HG03060 (cell line): ENCODE measurements at regions not wholly inside any gene's neighbourhood (a gene's known extent, or its start where the extent isn't known, plus 50 kb on each side); places are given as distances from the start of the nearest gene placed in this dataset.

Source experiments
- ATAC-seq: cut with Tn5 transposase; IDR thresholded peaks from one replicate; pipeline ENCODE4 v1.9.1; 2021; ENCODE audit warnings: low read depth, moderate number of reproducible peaks; ENCODE audit not compliant: unreplicated experiment

DNA sequence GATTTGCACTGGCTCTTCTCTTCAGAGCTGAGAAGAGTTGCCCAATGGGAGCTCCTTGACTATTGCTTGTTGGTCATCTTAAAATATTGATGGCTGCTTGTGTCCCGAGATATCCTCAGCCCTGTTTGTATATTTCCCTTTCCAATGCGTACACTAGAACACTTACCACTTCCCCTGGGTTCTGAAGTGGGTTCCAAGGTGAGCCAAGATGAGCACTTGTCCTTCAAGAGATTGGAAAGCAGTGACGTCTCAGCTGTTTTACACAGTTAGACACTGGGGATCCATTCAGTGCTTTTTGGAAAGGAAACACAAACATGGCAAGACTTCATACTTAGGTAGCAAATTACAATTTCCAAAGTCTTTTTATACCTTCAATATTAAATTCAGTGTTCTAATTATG is 716.4 kb upstream of the CITED2 start:
- ATAC-seq: no peak

DNA sequence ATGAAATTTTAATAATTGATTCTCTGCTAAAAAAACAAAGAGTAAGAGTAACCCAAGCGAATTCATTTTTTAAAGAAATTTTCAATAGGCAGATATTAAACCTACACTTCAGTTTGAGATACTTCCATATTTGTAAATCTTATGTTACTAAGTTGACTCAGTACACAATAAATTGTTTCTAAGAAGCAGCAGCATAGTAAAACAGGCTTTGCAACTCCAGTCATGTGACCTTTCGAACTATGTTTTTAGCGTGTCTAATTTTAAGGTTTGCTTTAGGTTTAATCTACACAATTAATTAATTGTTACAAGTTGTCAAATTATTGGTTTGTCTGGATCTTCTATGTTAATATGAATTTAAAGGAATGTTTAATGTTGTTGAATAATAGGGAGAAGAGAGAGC is 708.9 kb upstream of the CITED2 start:
- no peak for ATAC-seq

DNA sequence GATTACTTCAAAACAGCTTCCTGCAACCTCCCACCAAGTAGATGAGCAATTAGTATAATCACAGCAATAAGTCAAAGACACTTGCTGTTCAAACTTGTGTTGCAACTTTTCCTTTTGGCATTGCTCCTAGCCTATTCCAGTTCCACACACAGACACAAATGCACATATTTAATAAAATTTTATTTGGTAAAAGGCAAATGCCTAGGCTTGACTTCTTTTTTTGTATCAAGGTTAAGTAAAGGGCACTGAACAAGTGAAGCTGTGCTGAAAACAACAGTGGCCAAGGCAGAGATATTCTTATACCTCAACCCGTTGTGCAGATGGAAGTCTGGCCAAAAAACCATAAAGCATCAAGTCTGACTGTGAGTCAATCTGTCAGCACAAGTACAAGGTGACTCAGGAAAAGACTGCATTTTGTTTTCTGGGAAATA is 708.4 kb upstream of the CITED2 start:
- ATAC-seq: no peak

DNA sequence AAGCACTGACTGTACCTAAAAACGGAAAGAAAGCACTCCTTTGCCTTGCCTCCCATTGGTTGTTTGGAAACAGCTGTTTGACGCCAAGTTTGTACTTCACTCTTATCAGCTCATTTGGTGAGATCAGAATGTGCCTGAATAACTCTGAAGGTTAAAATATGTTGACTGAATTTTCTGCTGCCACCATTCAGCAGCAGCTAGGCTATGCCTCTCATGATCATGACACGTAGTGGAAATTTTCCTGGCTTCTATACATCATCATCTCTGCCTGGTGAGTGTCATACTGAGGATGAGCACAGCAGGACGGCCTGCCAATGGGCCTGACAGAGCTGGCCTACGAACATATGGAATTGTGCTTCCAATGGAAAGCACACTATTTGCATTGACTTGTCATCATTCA is 704.9 kb upstream of the CITED2 start:
- ATAC-seq: no peak

DNA sequence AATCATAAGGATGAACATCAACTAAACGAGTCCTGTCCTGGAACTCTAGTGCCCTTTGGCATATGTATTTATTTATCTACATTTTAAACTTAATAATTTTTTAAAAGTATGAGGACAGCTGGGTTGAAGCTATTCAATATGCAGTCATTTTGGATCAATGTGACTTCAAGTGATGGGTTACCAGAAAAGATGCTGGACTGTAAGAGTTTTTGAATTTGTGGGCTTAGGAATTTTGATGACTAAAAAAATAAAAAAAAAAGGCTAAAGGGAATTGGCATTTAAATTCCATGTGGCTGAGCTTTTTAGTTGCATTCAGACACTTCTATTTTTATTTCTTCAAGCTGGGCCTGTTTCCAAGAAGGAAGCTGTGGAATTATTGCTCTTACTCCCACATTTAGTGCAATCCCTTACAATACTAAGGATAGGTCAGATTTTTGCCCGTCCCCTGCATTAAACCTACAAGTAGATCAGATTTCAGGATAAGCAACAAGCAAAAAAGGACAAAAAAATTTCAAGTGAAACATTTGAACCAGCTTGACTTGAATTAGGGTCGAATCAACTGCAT is 704.2 kb upstream of the CITED2 start:
- ATAC-seq: no peak

DNA sequence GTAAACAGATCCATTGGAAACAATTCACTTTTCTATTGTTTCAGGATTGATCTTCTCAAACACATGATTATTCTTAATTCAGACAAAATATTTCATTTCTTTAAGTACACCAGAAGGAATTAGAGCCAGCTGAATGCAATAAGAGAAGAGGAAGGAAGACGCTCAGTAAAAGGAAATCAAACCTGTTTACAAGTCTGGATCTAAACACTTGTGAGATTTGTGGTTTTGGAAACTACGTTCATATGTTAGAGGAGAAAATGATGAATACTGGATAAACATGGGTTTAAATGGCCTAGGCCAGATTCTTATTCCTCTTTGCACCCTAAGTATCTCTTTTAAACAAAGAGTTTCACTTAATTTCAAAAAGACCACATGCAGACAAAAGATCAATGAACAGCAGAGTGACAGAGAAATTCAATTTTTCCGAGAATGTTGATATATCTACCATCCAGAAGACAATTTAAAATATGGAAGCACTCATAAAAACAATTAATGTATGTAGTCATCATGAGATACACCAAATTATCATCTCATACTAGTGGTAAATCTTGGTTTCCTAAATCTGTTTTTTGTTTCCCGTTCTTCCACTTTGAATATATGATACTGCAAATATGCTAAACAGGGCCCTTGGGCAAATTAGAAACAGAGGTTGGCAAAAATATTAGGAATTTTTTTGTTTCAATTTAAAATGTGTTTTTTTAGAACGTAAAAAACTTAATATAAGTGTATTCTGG is 703.5 kb upstream of the CITED2 start:
- no peak for ATAC-seq

DNA sequence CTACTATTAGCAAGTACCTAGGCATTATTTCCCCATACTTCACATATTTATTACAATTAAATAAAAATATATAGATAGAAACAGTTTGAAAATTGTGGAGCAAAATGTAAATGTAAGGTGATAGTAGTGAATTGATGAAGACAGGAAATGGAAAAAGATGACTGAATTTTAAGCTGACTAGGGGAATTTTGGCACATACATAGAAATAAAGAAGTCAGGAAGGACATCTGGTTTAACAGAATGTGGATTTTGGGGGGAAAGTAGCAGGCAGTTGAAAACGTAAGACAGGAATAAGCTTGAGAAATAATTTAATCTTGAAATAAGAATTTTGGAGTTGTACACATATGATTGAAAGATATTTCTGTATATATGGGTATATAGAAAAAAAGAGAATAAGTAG is 701.7 kb upstream of the CITED2 start:
- ATAC-seq: no peak

DNA sequence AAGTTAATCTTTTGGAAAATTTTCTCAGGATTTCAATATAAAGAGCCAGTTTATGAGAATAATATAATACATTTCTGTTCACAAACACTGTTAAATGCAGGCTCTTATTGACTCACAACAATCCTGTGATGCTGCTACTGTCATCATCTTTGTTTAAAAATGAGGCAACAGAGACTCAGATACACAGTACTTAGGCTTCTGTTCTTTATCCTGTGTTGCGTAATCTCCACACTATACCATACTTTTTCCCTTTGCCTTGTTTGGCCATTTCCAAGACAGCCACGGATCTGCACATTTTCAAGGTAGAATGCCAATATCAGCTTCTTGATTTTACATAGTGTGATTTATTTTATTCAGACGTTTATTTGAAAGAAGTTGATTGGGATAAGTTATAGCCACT is 699.0 kb upstream of the CITED2 start:
- no peak for ATAC-seq

DNA sequence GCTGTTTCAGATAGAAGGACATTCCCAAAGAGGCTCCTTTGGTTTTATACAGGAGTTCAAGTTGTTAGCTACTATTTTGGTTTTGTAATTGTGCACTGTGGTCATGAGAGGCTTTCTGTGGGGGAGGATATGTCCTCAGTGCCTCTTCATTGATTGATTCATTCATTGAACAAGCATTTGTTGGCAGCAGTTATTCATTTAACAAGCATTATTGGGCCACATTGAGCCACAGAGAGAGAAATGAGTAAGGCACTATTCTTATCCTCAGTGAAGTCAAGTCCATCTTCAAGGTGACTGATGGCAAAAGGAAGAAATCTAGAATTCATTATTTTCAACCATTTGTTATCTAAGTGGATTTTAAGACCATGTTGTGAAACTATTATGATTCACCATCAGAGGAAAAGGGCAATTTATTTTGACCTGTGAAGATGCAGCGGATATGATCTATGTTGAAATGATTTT is 697.2 kb upstream of the CITED2 start:
- no peak for ATAC-seq

DNA sequence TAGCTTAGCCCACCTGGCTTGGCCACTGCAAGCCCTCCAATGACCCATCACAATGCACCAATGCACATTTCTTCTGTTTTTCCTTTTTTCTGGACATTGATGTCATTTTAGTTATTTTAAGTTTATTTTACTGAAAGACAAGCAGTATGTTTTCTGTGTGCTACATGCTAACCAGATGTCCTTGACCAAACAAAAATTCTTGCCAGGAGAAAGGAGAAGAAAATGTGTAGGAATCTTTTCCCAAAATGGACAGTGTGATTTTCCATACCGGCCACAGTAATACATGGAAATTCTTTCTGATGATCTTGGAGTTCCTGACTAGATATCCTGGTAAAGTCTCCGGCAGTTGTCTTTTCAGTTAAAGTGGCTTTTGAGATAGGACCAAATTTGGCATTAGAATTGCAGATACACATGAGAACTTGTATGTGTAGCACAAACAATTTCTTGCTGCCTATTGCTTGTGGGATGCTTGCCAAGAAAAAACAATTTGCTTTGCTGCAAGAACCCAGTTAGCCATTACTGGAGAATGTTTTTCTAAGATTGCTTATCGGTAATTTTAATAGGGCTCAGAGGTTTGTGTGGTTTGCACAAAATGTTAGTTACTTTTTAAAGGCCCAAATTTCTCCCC is 696.5 kb upstream of the CITED2 start:
- no peak for ATAC-seq

DNA sequence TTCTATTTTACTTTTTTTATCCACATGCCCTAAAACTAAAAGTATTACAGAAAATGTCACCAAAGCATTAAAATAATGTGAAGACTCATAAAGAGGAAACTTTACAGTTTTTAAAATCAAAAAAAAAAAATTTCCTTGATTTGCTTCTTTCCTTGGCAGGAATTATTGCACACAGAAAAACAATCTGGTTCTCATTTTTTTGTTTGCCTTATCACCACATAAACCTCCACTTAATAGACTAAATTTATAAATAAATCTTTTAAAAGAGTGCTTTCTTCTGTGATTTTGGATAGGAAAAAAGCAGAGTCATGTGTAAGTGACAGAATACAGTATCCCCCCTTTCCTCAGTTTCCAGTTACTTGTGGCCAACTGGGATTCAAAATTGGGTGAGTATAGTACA is 695.1 kb upstream of the CITED2 start:
- ATAC-seq: no peak

DNA sequence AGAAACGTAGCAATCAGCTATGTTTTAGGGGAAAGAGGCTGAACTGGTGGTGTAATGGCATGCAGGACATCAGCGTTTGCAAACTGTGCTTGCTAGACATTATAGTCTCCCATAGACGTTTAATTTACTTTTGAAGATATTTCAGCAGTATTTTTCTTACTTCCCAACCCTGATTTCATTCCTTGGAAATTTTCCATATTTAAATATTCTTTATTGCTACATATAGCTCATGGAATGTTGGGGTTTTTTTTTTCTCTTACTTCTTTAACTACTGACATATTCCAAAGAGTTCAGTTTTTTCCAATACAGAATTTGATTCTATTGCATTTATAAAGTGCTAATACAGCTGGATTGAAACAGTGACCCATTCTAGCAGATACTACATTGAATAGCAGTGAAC is 694.4 kb upstream of the CITED2 start:
- no peak for ATAC-seq

DNA sequence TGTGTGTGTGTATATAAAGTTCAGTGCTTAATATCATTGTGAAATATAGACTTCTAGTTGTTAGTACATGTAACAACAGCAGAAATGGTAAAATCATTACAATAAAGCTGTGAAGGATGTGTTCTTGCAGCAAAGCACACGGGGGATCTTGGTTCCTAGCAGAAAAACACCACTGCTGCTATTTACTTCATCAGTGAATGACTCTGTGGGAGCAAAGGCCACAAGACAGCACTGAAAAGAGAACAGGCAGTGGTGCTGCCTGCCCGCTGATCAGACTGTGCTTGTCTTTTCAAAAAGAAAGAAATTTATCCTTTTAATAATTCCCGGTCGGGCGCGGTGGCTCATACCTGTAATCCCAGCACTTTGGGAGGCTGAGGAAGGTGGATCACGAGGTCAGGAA is 689.9 kb upstream of the CITED2 start:
- ATAC-seq: no peak

DNA sequence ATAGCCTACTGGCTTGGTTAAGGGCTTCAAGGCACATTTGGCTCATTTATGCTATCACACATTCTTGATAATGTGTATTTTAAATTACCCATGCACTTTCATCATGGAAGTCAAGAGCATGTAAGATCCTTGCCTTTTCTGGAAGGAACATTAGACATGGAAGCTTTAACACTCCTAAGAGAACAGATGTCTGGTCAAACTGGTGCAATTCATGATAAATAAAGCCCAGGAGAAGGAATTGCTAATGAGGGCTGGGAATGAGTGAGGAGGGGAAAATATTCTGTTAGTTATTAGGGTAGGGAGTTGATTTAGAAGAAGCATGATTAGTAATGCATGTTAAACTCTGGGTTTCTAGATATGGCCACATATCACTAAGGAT is 688.6 kb upstream of the CITED2 start:
- no peak for ATAC-seq

DNA sequence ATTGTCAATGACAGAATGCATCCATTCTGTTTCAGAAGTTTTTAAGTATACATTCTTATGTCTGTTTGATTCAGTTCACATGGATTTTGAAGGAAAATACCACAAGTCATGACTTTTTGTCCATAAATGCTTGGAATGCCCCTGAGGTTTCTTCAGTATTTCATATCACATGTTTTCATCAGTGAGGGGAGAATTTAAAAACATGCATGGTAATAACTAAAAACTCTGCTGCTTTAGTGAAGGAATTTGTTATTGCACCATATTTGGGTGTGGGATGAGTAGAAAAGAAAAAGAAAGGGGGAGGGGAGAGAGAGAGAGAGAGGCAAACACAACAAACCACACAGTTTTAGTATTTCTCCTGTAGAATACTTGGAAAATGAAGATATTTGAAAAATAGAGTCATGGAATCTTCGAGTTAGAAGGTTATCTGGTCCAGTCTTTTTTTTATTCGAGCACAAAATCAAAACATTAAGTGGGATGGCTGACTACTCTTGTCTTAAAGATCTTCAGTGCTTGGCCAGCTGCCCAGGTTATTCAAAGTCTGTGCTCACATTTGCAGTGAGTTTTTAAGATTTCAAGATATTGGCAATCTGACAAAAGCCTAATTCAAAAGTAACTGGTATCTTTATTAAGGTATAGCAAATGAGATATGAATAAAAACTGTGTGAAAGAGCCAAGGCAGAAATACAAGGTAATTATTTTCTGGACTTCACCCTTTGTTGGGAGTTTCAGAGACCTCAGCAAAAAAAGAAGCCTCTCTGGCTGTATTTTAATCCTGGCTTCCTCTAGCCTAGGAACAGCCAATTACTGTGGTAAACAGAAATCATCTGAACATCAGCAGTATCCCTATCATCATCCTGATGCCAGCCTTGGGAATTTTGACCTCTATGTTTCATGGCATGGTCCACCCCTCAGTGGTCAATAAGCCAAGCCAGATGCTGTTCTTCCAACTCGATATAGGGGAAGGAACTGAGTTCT is 687.9 kb upstream of the CITED2 start:
- no peak for ATAC-seq

DNA sequence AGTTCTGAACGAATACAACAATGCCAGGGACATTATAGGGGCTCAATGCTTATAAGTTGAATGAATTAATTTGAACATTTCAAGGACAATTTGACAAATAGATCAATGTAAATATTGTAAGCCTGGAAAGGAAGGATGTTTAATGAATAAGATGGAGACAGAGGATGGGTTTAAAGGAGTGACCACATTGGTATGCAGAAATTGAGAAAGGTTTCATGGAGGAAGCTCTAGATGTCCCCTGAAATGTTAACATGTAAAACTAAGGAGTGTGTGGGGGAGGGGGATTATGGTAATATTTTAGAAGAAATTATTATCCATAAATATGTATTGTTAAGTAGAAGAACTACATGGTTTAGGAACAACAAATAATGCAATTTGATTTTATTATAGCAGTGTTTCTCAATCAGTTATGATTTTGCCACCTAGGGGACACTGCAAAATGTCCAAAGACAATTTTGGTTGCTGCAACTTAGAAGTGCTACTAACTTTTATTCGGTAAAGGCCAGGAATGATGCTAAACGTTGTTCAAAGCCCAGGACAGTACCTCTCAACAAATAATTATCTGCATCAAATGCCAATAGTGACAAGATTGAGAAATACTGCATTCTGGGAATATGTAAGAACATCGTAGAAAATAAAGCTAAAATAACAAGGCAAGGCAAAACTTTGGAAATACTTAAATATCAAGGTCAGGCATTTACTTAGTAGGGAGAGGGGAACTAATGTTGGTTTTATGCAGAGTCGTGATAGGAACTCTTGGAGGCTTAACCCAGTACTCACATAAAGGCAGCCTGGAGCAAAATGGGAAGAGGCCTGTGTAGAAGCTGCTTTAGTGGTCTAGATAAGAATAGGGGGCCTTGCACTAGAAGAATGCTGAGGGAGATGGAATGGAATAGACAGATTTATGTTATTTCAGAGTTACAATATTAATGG is 686.9 kb upstream of the CITED2 start:
- ATAC-seq: no peak

DNA sequence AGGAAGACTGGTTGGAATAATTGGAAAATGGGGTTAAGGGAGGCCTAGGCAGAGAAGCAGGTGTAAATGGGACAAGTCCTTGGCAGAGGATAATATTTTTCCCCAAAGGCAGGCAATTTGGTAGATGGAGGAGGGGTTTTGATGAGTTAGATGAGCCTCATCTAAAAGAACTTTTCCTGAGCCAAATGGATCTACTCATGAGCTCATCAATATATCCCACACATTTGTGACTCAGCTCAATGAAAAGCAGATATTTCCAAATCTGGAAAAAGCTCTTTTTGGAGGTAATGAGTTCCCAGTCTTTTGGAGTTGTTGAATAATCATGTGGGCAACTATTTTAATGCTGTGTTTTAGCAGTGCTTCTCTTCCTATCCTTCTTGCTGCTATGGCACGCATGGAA is 685.5 kb upstream of the CITED2 start:
- ATAC-seq: no peak

DNA sequence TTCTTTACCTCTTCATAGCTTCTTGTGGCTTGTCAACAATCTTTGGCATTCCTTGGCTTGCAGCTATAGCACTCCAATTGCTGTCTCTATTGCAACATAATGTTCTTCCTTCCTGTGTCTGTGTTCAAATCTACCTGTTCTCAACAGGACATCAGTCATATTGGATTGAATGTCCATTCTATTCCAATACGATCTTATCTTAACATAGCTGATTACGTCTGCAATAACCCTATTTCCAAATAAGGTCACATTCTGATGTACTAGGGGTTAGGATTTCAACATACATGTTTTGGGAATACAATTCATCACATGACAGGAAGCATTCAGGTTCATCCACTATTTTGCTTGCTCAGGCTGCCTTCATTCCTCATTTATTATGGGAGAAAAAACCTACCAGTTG is 684.4 kb upstream of the CITED2 start:
- ATAC-seq: no peak

DNA sequence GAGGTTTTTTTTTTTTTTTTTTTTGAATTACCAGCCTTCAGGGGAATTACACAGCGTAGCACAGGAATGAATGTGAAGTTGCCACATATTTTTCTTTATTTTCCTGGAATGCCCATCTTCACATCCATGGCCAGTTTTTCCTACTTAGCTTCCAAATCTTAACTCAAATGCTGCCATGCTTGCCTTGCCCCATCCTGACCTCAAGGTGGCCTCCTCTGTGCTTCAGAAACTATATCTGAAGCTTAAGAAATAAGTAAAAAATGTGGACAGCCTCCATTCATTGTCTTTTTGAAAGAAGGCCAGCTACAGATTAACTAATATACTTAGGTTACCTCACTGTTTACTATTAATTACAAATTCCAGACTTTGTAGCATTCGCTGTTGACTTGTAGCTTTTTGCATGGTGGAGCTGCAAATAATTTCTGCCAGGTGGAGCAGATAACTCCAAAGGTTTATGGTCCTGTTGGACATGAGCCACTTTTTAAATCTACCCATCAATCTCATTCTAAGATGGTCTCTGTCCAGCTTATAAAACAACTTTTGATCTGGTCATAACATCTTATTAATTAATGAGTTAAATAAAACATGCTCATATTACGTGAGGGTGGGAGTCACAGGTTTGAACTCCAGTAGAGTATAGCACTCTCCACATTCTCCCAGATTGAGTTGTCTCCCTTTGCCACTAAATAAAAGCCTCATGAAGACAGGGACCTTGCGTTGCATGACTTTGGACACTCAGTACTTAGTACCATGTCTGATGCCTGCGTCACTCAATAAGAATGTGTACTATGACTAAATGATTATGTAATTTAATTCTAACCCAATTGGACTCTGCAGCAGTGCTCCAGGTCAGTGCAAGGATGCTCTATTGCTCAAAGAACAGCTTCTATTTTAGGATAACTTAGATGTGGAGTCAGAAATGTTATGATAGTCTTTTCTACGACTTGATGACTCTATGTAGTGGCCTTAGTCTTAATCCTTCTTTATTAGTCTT is 678.6 kb upstream of the CITED2 start:
- ATAC-seq: no peak
